Duodenal mucosa (tissue), 2 donors: ENCODE measurements at regions not wholly inside any gene's neighbourhood (a gene's known extent, or its start where the extent isn't known, plus 50 kb on each side); places are given as distances from the start of the nearest gene placed in this dataset.

Source experiments
- H3K27ac ChIP-seq: one replicate; pipeline ENCODE4 v1.7.0; 2013; ENCODE audit warnings: low read depth, low read length
- H3K27me3 ChIP-seq, 2 donors: one replicate each; pipeline ENCODE4 v1.7.0; 2013; ENCODE audit warnings: low read length in 2 of 2, control low read depth in 1 of 2; ENCODE audit not compliant: insufficient read depth in 2 of 2, control insufficient read depth in 1 of 2
- H3K36me3 ChIP-seq, 2 donors: one replicate each; pipeline ENCODE4 v1.7.0; 2013; ENCODE audit warnings: low read length in 2 of 2, control low read depth in 1 of 2; ENCODE audit not compliant: insufficient read depth in 2 of 2, control insufficient read depth in 1 of 2
- H3K4me1 ChIP-seq, 2 donors: one replicate each; pipeline ENCODE4 v1.7.0; 2013; ENCODE audit warnings: low read length in 2 of 2, control low read depth in 1 of 2; ENCODE audit not compliant: insufficient read depth in 2 of 2, control insufficient read depth in 1 of 2
- H3K4me3 ChIP-seq, 2 donors: one replicate each; pipeline ENCODE4 v1.7.0; 2013; ENCODE audit warnings: low read length in 2 of 2, low read depth in 1 of 2
- H3K9ac ChIP-seq, 2 donors: one replicate each; pipeline ENCODE4 v1.7.0; 2013; ENCODE audit warnings: low read length in 2 of 2, low read depth in 1 of 2
- H3K9me3 ChIP-seq, 2 donors: one replicate each; pipeline ENCODE4 v1.7.0; 2013; ENCODE audit warnings: low read length in 2 of 2, control low read depth in 1 of 2; ENCODE audit not compliant: control insufficient read depth in 1 of 2

GRCh38 chr13:53683146-53683545, 654.5 kb downstream of the OLFM4 start:
- Histone ChIP-seq H3K27ac (no peak overlapping the region), H3K27me3 (no peaks in the 10 kb centered on the region), H3K4me1 (no peaks in the 10 kb centered on the region), H3K36me3 (no peaks in the 10 kb centered on the region), H3K4me3 (no peak overlapping the region), H3K9ac (no peak overlapping the region), H3K9me3 (peaks cover 2 to 5% of the 10 kb centered on the region in 2 donors)

DNA sequence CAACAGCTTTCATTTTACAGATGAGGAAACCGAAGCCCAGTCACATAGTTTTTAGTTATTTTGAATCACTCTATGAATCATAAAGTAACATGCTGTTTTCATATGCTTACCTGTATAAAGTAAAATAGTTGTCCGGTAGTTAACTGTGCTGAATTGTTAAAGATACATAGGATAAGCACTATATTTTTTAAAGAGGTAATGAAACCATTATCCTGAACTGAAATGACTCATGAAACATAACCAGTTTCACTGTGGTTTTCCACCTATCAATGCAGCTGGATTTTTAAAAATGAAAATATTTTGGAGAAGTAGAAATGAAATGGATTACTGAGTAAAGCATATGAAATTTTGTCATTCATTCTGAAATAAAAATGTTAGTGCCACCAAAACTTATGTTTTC, 655.0 kb downstream of the OLFM4 start:
- Histone ChIP-seq H3K9me3 (peaks cover 2 to 5% of the 10 kb centered on the region in 2 donors), H3K9ac (no peak overlapping the region), H3K27ac (no peak overlapping the region), H3K27me3 (no peaks in the 10 kb centered on the region), H3K36me3 (no peaks in the 10 kb centered on the region), H3K4me3 (no peak overlapping the region), H3K4me1 (no peaks in the 10 kb centered on the region)

- Histone ChIP-seq H3K9ac (no peak overlapping the region), H3K27ac (no peak overlapping the region), H3K36me3 (no peaks in the 10 kb centered on the region), H3K4me1 (no peaks in the 10 kb centered on the region), H3K4me3 (no peak overlapping the region), H3K27me3 (no peaks in the 10 kb centered on the region), H3K9me3 (peaks cover 1 to 9% of the 10 kb centered on the region in 2 donors)
Measured at GRCh38 chr13:53691417-53691816, 662.8 kb downstream of the OLFM4 start.

DNA sequence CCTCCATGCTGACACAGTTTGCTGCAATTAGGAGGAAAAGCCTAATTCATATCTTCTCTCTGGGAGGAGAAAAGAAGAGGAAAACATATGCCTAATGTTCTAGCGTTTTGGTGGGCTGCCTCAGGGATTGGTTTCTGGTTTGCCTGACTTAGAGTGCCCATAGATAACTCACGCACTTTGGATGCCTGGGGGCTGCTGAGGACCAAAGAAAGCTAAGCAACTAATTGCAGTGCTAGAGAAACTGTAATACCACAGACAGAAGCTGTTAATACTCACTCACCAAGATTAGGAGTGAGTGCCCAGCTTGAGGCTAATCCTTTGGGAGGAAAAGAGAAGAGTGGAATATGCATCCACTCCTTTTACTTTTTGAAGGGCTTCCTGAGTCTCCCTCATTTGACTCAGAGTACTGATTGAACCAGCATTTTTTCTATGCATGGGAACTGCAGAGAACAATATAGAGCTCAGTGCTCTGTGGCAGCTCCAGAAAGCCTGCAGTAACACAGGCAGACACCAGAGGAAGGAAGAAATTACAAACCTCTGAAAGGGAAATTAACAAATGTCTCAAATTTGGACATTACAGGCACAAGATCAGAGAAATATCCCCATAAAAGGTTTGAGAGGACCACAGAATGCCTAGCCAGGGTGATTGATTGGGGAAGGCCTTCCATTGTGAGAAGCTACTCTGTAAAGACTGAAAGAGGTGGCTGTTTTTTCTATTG, 666.4 kb downstream of the OLFM4 start:
- no peaks in the 10 kb centered on the region for H3K4me1 ChIP-seq
- H3K27me3 ChIP-seq, result no peaks in the 10 kb centered on the region
- no peak overlapping the region for H3K27ac ChIP-seq
- no peaks in the 10 kb centered on the region for H3K36me3 ChIP-seq
- H3K9ac ChIP-seq, result no peak overlapping the region
- H3K4me3 ChIP-seq, result no peak overlapping the region
- H3K9me3 ChIP-seq, result peaks cover 1 to 4% of the 10 kb centered on the region in 2 donors

DNA sequence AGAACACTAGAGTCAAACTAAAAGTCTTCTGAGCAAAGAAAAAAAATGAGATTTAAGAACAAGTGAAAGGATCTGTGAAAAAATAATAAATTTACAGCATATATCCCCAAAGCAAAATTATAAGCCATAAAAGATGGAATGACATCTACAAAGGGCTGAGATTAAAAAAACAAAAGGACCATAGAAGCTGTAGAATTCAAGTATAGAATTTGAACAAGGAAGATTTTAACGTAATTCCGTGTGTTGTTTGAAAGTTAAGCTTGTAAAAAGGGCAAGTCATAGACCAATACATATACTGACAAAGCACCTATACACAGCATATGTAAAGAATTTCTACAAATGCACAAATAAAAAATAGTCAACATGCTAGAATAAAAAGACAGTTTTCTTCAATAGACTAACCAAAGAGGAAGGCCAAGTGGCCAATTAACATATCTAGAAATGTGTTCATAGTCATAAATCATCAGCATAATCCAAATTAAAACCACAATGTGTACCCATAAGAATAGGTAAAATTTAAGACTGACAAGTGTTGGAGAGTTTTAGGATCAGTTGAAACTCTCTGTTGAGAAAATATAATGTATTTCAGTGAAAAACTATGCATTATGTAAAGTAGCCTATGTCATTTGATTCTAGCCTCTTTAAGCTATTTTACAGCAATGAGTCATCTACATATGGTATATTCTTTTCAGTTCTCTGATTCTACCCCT, 674.9 kb downstream of the OLFM4 start:
- H3K4me3 ChIP-seq, result no peak overlapping the region
- no peaks in the 10 kb centered on the region for H3K27me3 ChIP-seq
- H3K4me1 ChIP-seq, result no peaks in the 10 kb centered on the region
- no peaks in the 10 kb centered on the region for H3K9me3 ChIP-seq
- H3K27ac ChIP-seq, result no peak overlapping the region
- no peak overlapping the region for H3K9ac ChIP-seq
- H3K36me3 ChIP-seq, result no peaks in the 10 kb centered on the region

GRCh38 chr13:53719281-53719680, 690.7 kb downstream of the OLFM4 start:
- Histone ChIP-seq H3K36me3 (no peaks in the 10 kb centered on the region), H3K9ac (no peak overlapping the region), H3K4me3 (no peak overlapping the region), H3K4me1 (no peaks in the 10 kb centered on the region), H3K9me3 (peaks cover 0 to 8% of the 10 kb centered on the region in 2 donors), H3K27ac (no peak overlapping the region), H3K27me3 (no peaks in the 10 kb centered on the region)

- Histone ChIP-seq H3K27me3 (no peaks in the 10 kb centered on the region), H3K27ac (no peak overlapping the region), H3K9ac (no peak overlapping the region), H3K9me3 (no peaks in the 10 kb centered on the region), H3K36me3 (no peaks in the 10 kb centered on the region), H3K4me3 (no peak overlapping the region), H3K4me1 (no peaks in the 10 kb centered on the region)
Measured at GRCh38 chr13:53732664-53733063, 704.1 kb downstream of the OLFM4 start.

DNA sequence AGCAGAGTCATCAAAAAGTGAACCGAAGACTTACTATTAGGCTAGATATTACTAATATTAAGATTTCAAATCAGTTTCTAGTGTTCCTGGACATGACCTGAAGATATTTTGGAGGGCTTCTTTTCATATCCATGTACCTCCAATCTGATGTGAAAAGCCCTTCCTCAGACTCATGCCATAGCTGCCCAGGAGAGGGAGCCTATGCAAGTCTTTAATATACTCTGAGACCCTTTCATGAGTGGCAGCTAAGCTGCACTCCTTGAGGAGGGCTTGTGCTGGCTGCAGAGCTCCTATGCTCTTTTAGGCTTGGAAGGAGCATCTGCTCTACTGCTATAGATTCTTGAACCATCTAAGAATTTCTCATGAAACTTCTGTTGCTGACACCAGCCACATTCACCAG, 715.3 kb downstream of the OLFM4 start:
- no peak overlapping the region for H3K9ac ChIP-seq
- no peak overlapping the region for H3K4me3 ChIP-seq
- no peaks in the 10 kb centered on the region for H3K9me3 ChIP-seq
- no peaks in the 10 kb centered on the region for H3K36me3 ChIP-seq
- H3K27me3 ChIP-seq, result no peaks in the 10 kb centered on the region
- no peak overlapping the region for H3K27ac ChIP-seq
- H3K4me1 ChIP-seq, result no peaks in the 10 kb centered on the region

GRCh38 chr13:53747825-53748224, 719.2 kb downstream of the OLFM4 start:
- Histone ChIP-seq H3K9me3 (no peaks in the 10 kb centered on the region), H3K9ac (no peak overlapping the region), H3K36me3 (no peaks in the 10 kb centered on the region), H3K4me3 (no peak overlapping the region), H3K27ac (no peak overlapping the region), H3K27me3 (no peaks in the 10 kb centered on the region), H3K4me1 (no peaks in the 10 kb centered on the region)

DNA sequence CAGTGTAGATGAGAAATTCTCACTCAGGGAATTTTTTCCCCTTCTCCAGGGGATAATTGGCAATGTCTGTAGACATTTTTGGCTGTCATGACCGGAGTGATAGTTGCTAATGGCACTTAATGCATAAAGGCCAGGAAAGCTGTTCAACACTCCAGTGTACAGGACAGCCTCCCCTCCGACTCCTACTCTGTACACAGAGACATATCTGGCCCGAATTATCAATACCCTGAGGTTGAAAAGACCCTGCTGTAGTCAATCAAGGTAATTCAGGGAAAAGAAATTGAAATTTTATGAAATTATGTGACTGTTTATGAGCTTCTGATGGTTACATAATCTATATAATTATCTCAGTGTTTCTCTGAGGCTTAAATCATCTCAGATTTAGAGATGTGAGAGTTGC, 720.7 kb downstream of the OLFM4 start:
- Histone ChIP-seq H3K27ac (no peak overlapping the region), H3K9ac (no peak overlapping the region), H3K4me3 (no peak overlapping the region), H3K4me1 (no peaks in the 10 kb centered on the region), H3K36me3 (no peaks in the 10 kb centered on the region), H3K27me3 (no peaks in the 10 kb centered on the region), H3K9me3 (no peaks in the 10 kb centered on the region)
